ENCODE measurements at regions not wholly inside any gene's neighbourhood (a gene's known extent, or its start where the extent isn't known, plus 50 kb on each side); places are given as distances from the start of the nearest gene placed in this dataset.
A peak's percentile ranks its signal among the peaks of the same experiment; 100 is the strongest.
"Not testable (repeated sequence)": the region's sequence is repeated elsewhere in the genome, so short reads cannot be mapped to it uniquely, and the experiment has no call there.

GRCh38 chr2:66095820-66096345 is 339.0 kb upstream of the MEIS1 start:
- no peaks in the 10 kb centered on the region for H3K4me1 ChIP-seq (replicated peaks in 1 of 2)
- H3K4me3 ChIP-seq = no peak overlapping the region
- in situ Hi-C loops (cut with MboI; ENCODE audit: low pct_unique_long_range_greater_than_20kb in 2 of 9, low sequenced_read_pairs in 9 of 9, unreplicated experiment in 9 of 9) = no loop called here
- 13 to 100% (median 89%) methylated on average over 1 to 6 of the region's 6 CpGs; no CpG with 5 or more reads in 1 of the 10 experiments for WGBS, 10 experiments
- peak in 1 of 8 experiments; percentile 33 for ATAC-seq (replicated peaks in 6 of 8)
- H3K27ac ChIP-seq = no peak overlapping the region

GRCh38 chr2:66094689-66095088 is 340.2 kb upstream of the MEIS1 start:
- H3K4me3 ChIP-seq; in situ Hi-C loops (cut with MboI; ENCODE audit: low pct_unique_long_range_greater_than_20kb in 2 of 9, low sequenced_read_pairs in 9 of 9, unreplicated experiment in 9 of 9); H3K27ac ChIP-seq; H3K4me1 ChIP-seq (replicated peaks in 1 of 2); ATAC-seq (replicated peaks in 6 of 8): not testable (repeated sequence)
- WGBS, 10 experiments = 0 to 100% (median 100%) methylated on average over 1 of the region's 2 CpGs; no CpG with 5 or more reads in 5 of the 10 experiments

GRCh38 chr2:66093371-66093770 is 341.6 kb upstream of the MEIS1 start:
- Histone ChIP-seq H3K4me3 (no peak overlapping the region), H3K4me1 (replicated peaks in 1 of 2) (no peaks in the 10 kb centered on the region), H3K27ac (no peak overlapping the region)
- no peak for ATAC-seq (replicated peaks in 6 of 8)
- in situ Hi-C loops (cut with MboI; ENCODE audit: low pct_unique_long_range_greater_than_20kb in 2 of 9, low sequenced_read_pairs in 9 of 9, unreplicated experiment in 9 of 9) = no loop called here
- WGBS, 10 experiments = 0 to 100% (median 83%) methylated on average over 1 of the region's 1 CpG; no CpG with 5 or more reads in 3 of the 10 experiments

GRCh38 chr2:66084948-66085590 is 349.9 kb upstream of the MEIS1 start:
- WGBS, 10 experiments = 13 to 100% (median 65%) methylated on average over 2 to 5 of the region's 9 CpGs
- in situ Hi-C loops (cut with MboI; ENCODE audit: low pct_unique_long_range_greater_than_20kb in 2 of 9, low sequenced_read_pairs in 9 of 9, unreplicated experiment in 9 of 9) = no loop called here
- ATAC-seq (replicated peaks in 6 of 8) = no peak
- Histone ChIP-seq H3K4me3 (no peak overlapping the region), H3K4me1 (replicated peaks in 1 of 2) (peaks cover 11 to 14% of the 10 kb centered on the region in 2 donors), H3K27ac (no peak overlapping the region)

GRCh38 chr2:66082581-66082980 is 352.3 kb upstream of the MEIS1 start:
- H3K27ac ChIP-seq = no peak overlapping the region
- no peak overlapping the region for H3K4me3 ChIP-seq
- in situ Hi-C loops (cut with MboI; ENCODE audit: low pct_unique_long_range_greater_than_20kb in 2 of 9, low sequenced_read_pairs in 9 of 9, unreplicated experiment in 9 of 9) = no loop called here
- H3K4me1 ChIP-seq (replicated peaks in 1 of 2) = peaks cover 34 to 35% of the 10 kb centered on the region in 2 donors
- WGBS, 10 experiments = 20 to 67% methylated on average over 1 of the region's 1 CpG; no CpG with 5 or more reads in 8 of the 10 experiments
- peak in 5 of 8 experiments; percentile 23 to 67 (median 25) for ATAC-seq (replicated peaks in 6 of 8)

- peak in 5 of 8 experiments; percentile 92 to 95 (median 93) for ATAC-seq (replicated peaks in 6 of 8)
- in situ Hi-C loops (cut with MboI; ENCODE audit: low pct_unique_long_range_greater_than_20kb in 2 of 9, low sequenced_read_pairs in 9 of 9, unreplicated experiment in 9 of 9) = no loop called here
- Histone ChIP-seq H3K4me3 (no peak overlapping the region), H3K27ac (peak overlapping the region; percentile 32 to 40), H3K4me1 (replicated peaks in 1 of 2) (peaks cover 45 to 52% of the 10 kb centered on the region in 2 donors)
- WGBS, 10 experiments = 0 to 35% (median 18%) methylated on average over 1 to 4 of the region's 5 CpGs; no CpG with 5 or more reads in 2 of the 10 experiments
Observed at GRCh38 chr2:66080127-66080526, 354.8 kb upstream of the MEIS1 start.

- in situ Hi-C loops (cut with MboI; ENCODE audit: low pct_unique_long_range_greater_than_20kb in 2 of 9, low sequenced_read_pairs in 9 of 9, unreplicated experiment in 9 of 9) = no loop called here
- peak in 5 of 8 experiments; percentile 45 to 61 (median 58) for ATAC-seq (replicated peaks in 6 of 8)
Observed at GRCh38 chr2:66073172-66073571, 361.8 kb upstream of the MEIS1 start.

GRCh38 chr2:66070721-66071602 is 364.0 kb upstream of the MEIS1 start:
- in situ Hi-C loops (cut with MboI; ENCODE audit: low pct_unique_long_range_greater_than_20kb in 2 of 9, low sequenced_read_pairs in 9 of 9, unreplicated experiment in 9 of 9) = no loop called here
- WGBS, 10 experiments = 0 to 61% (median 43%) methylated on average over 1 to 17 of the region's 21 CpGs
- ATAC-seq (replicated peaks in 6 of 8) = peak in 5 of 8 experiments; percentile 70 to 76 (median 71)

More at GRCh38 chr2:66073172-66073571, 361.8 kb upstream of the MEIS1 start:
- Histone ChIP-seq H3K4me1 (replicated peaks in 1 of 2) (peaks cover 77 to 81% of the 10 kb centered on the region in 2 donors), H3K27ac (peak overlapping the region in 1 of 2 donors; percentile 6), H3K4me3 (no peak overlapping the region)
- 0 to 80% (median 51%) methylated on average over 1 to 4 of the region's 4 CpGs; no CpG with 5 or more reads in 2 of the 10 experiments for WGBS, 10 experiments

GRCh38 chr2:66069937-66070720 is 364.8 kb upstream of the MEIS1 start:
- 50 to 100% (median 89%) methylated on average over 1 to 2 of the region's 2 CpGs; no CpG with 5 or more reads in 3 of the 10 experiments for WGBS, 10 experiments
- Histone ChIP-seq H3K27ac (peak overlapping the region; percentile 77 to 90), H3K4me1 (replicated peaks in 1 of 2) (peaks cover 84 to 85% of the 10 kb centered on the region in 2 donors), H3K4me3 (no peak overlapping the region)
- peak in 4 of 8 experiments; percentile 1 to 28 (median 8) for ATAC-seq (replicated peaks in 6 of 8)
- in situ Hi-C loops (cut with MboI; ENCODE audit: low pct_unique_long_range_greater_than_20kb in 2 of 9, low sequenced_read_pairs in 9 of 9, unreplicated experiment in 9 of 9) = no loop called here

More at GRCh38 chr2:66070721-66071602, 364.0 kb upstream of the MEIS1 start:
- no peak overlapping the region for H3K4me3 ChIP-seq
- H3K27ac ChIP-seq = peak overlapping the region; percentile 77 to 90
- peaks cover 87 to 88% of the 10 kb centered on the region in 2 donors for H3K4me1 ChIP-seq (replicated peaks in 1 of 2)

- ATAC-seq (replicated peaks in 6 of 8) = peak in 5 of 8 experiments; percentile 22 to 67 (median 58)
- Histone ChIP-seq H3K4me3 (no peak overlapping the region), H3K27ac (peak overlapping the region in 1 of 2 donors; percentile 4), H3K4me1 (replicated peaks in 1 of 2) (peaks cover 48 to 50% of the 10 kb centered on the region in 2 donors)
- in situ Hi-C loops (cut with MboI; ENCODE audit: low pct_unique_long_range_greater_than_20kb in 2 of 9, low sequenced_read_pairs in 9 of 9, unreplicated experiment in 9 of 9) = no loop called here
Observed at GRCh38 chr2:66066032-66066431, 368.9 kb upstream of the MEIS1 start.

GRCh38 chr2:66059332-66059731 is 375.6 kb upstream of the MEIS1 start:
- Histone ChIP-seq H3K4me1 (replicated peaks in 1 of 2) (no peaks in the 10 kb centered on the region), H3K27ac (no peak overlapping the region), H3K4me3 (no peak overlapping the region)
- no peak for ATAC-seq (replicated peaks in 6 of 8)
- in situ Hi-C loops (cut with MboI; ENCODE audit: low pct_unique_long_range_greater_than_20kb in 2 of 9, low sequenced_read_pairs in 9 of 9, unreplicated experiment in 9 of 9) = no loop called here

GRCh38 chr2:66058675-66059074 is 376.2 kb upstream of the MEIS1 start:
- no peak overlapping the region for H3K4me3 ChIP-seq
- in situ Hi-C loops (cut with MboI; ENCODE audit: low pct_unique_long_range_greater_than_20kb in 2 of 9, low sequenced_read_pairs in 9 of 9, unreplicated experiment in 9 of 9) = no loop called here
- WGBS, 10 experiments = 69 to 93% (median 82%) methylated on average over 2 to 4 of the region's 4 CpGs; no CpG with 5 or more reads in 5 of the 10 experiments
- H3K4me1 ChIP-seq (replicated peaks in 1 of 2) = no peaks in the 10 kb centered on the region
- H3K27ac ChIP-seq = no peak overlapping the region
- no peak for ATAC-seq (replicated peaks in 6 of 8)

Data from motor neuron (in vitro differentiated cells).